GM10248 (cell line): ENCODE measurements at regions not wholly inside any gene's neighbourhood (a gene's known extent, or its start where the extent isn't known, plus 50 kb on each side); places are given as distances from the start of the nearest gene placed in this dataset.
"Not testable (repeated sequence)": the region's sequence is repeated elsewhere in the genome, so short reads cannot be mapped to it uniquely, and the experiment has no call there.

Source experiments
- CTCF ChIA-PET: fragments of 300-600 bp; sonication (Branson Sonifier 250); formaldehyde crosslinking; extraction: SDS; loops from one replicate; lab custom pipeline; 2021; ENCODE audit warnings: antibody characterized with exemption; lab: Yijun Ruan, JAX
- POLR2A ChIA-PET: fragments of 350-650 bp; sonication (Branson Sonifier 250); formaldehyde crosslinking; extraction: SDS; loops from one replicate; lab custom pipeline; 2020; ENCODE audit warnings: antibody characterized with exemption; lab: Yijun Ruan, JAX
- DNase-seq: peaks from one replicate; pipeline ENCODE4 v3.0.0; 2012; ENCODE audit errors: extremely low spot score
- CTCF ChIP-seq: IDR thresholded peaks from 2 replicates; pipeline ENCODE4 v1.5.1; 2012; ENCODE audit warnings: mild to moderate bottlenecking, low read depth; ENCODE audit errors: extremely low read depth, missing control alignments, control extremely low read depth

DNA sequence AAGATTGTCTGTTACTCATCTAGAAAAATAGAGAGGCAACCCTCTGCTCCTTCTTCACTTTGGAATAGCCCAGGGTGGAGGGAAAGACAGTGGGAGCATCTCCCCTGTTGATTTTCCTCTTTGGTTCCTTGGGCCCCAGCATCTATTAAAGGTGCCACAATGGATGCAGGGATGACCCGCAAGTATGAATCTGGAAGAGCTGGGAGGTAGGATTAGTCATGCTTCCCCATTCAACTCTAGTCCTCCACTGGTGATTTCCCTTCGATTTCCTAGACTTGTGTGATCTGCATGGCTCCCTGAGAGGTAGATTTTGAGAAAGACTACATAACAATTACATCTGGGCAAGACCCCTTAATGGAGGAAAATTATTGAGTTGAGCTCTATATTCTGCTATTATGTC is 127.8 kb downstream of the MAGEE1 start:
- ChIA-PET POLR2A (no interaction called here), CTCF (interaction anchor here (1.4 to 3.2 kb wide), 3 partner anchors 1470 to 1536 kb away, joined by 3 to 10 read pairs (median 10); no protein-coding TSS in a partner anchor)
- no peak for TF ChIP-seq CTCF
- DNase-seq = no peak

GRCh38 chrX:76555816-76556215 is 128.3 kb downstream of the MAGEE1 start:
- DNase-seq = no peak
- CTCF ChIA-PET = interaction anchor here (1.4 to 3.2 kb wide), 3 partner anchors 1469 to 1536 kb away, joined by 3 to 10 read pairs (median 10); no protein-coding TSS in a partner anchor
- no peak for TF ChIP-seq CTCF
- POLR2A ChIA-PET = no interaction called here

DNA sequence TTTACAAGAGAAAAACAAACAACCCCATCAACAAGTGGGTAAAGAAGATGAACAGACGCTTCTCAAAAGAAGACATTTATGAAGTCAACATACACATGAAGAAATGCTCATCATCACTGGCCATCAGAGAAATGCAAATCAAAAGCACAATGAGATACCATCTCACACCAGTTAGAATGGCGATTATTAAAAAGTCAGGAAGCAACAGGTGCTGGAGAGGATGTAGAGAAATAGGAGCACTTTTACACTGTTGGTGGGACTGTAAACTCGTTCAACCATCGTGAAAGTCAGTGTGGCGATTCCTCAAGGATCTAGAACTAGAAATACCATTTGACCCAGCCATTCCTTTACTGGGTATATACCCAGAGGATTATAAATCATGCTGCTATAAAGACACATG is 137.3 kb downstream of the MAGEE1 start:
- CTCF ChIA-PET, DNase-seq, POLR2A ChIA-PET: not testable (repeated sequence)

DNA sequence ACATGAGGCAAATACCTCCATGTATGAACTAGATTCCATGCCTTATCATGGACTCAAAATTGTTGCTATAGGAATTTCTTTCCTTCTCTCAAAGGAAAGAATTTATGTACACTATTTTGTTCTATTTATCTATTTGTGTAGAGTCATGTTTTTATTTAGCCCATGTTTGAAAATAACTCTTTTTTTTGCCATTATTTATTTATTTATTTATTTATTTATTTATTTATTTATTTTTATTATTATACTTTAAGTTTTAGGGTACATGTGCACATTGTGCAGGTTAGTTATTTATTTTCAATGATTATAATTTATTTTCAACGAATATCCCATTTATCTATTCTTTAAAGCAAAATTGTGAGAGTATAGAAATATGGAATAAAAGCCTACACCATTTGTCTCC is 177.9 kb downstream of the MAGEE1 start:
- no peak for DNase-seq
- ChIA-PET POLR2A (no interaction called here), CTCF (no interaction called here)
- no peak for TF ChIP-seq CTCF

GRCh38 chrX:76617020-76617419 is 189.5 kb downstream of the MAGEE1 start:
- DNase-seq = no peak
- ChIA-PET CTCF (no interaction called here), POLR2A (no interaction called here)
- TF ChIP-seq CTCF = no peak

DNA sequence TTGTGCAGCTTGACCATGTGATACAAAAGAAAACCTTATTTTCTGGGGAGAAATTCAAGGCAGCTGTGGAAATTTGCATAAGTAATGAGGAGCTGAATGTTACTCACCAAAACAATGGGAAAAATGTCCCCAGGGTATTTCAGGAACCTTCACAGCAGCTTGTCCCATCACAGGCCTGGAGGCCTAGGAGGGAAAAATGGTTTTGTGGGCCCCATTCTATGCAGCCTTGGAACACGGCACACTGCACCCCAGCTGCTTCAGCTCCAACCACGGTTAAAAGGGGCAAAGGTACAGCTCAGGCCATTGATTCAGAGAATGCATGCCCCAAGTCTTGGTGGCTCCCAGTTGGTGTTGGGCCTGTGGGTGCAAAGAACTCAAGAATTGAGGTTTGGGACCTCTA is 216.1 kb downstream of the MAGEE1 start:
- ChIA-PET POLR2A (no interaction called here), CTCF (no interaction called here)
- no peak for DNase-seq
- TF ChIP-seq CTCF = no peak

DNA sequence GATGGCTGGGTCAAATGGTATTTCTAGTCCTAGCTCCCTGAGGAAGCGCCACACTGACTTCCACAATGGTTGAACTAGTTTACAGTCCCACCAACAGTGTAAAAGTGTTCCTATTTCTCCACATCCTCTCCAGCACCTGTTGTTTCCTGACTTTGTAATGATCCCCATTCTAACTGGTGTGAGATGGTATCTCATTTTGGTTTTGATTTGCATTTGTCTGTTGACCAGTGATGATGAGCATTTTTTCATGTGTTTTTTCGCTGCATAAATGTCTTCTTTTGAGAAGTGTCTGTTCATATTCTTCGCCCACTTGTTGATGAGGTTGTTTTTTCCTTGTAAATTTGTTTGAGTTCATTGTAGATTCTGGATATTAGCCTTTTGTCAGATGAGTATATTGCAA is 223.9 kb downstream of the MAGEE1 start:
- CTCF ChIA-PET, POLR2A ChIA-PET, DNase-seq: not testable (repeated sequence)

DNA sequence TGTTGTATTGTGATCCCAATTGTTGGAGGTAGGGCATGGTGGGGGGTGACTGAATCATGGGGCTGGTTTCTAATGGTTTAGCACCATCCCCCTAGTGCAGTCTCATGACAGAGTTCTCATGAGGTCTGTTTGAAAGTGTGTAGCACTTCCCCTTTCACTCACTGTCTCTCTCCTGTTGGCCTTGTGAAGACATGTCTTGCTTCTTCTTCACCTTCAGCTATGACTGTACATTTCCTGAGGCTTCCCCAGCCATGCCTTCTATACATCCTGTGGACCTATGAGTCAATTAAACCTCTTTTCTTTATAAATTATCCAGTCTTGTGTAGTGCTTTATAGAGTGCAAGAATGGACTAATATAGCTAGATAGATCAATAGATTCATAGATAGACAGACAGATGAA is 230.0 kb downstream of the MAGEE1 start:
- CTCF ChIA-PET = no interaction called here
- POLR2A ChIA-PET = no interaction called here
- DNase-seq = no peak
- TF ChIP-seq CTCF = no peak
